Erythroblast (primary cell): ENCODE measurements at regions not wholly inside any gene's neighbourhood (a gene's known extent, or its start where the extent isn't known, plus 50 kb on each side); places are given as distances from the start of the nearest gene placed in this dataset.
A peak's percentile ranks its signal among the peaks of the same experiment; 100 is the strongest.

Source experiments
- DNase-seq, 2 experiments: peaks; one replicate each; lab custom pipeline; 2025; lab: John Stamatoyannopoulos, UW
- GATA1 ChIP-seq: IDR thresholded peaks from 2 replicates; pipeline ENCODE4 v1.6.1; 2011; ENCODE audit warnings: low read depth, mild to moderate bottlenecking, control low read depth, low read length, moderate library complexity
- POLR2A ChIP-seq: IDR thresholded peaks from 2 replicates; pipeline ENCODE4 v1.6.1; 2011; ENCODE audit warnings: mild to moderate bottlenecking, low read length

GRCh38 chr16:85491058-85491771, 121.9 kb upstream of the GSE1 start:
- no peak for TF ChIP-seq POLR2A
- no peak for TF ChIP-seq GATA1
- peak; percentile 65 to 82 for DNase-seq

- TF ChIP-seq GATA1, result no peak
- TF ChIP-seq POLR2A, result no peak
- DNase-seq, result no peak
Observed at GRCh38 chr16:85491798-85492294, 121.3 kb upstream of the GSE1 start.

- TF ChIP-seq GATA1 (no peak), POLR2A (no peak)
- DNase-seq, result no peak
Observed at GRCh38 chr16:85492295-85492864, 120.7 kb upstream of the GSE1 start.

GRCh38 chr16:85494315-85494714, 118.8 kb upstream of the GSE1 start:
- no peak for DNase-seq
- TF ChIP-seq POLR2A (no peak), GATA1 (no peak)

- TF ChIP-seq POLR2A, result no peak
- no peak for TF ChIP-seq GATA1
- no peak for DNase-seq
Observed at GRCh38 chr16:85495259-85495658, 117.9 kb upstream of the GSE1 start.

- DNase-seq, result no peak
- no peak for TF ChIP-seq GATA1
- TF ChIP-seq POLR2A, result no peak
Observed at GRCh38 chr16:85495823-85496538, 117.1 kb upstream of the GSE1 start.

- TF ChIP-seq GATA1 (no peak), POLR2A (no peak)
- no peak for DNase-seq
Observed at GRCh38 chr16:85497622-85498314, 115.4 kb upstream of the GSE1 start.

GRCh38 chr16:85498607-85499006, 114.5 kb upstream of the GSE1 start:
- DNase-seq, result no peak
- TF ChIP-seq POLR2A (no peak), GATA1 (no peak)

- DNase-seq, result no peak
- TF ChIP-seq POLR2A, result no peak
- TF ChIP-seq GATA1, result no peak
Observed at GRCh38 chr16:85500220-85500619, 112.9 kb upstream of the GSE1 start.

- TF ChIP-seq POLR2A, result no peak
- DNase-seq, result no peak
Observed at GRCh38 chr16:85501900-85502299, 111.2 kb upstream of the GSE1 start.

GRCh38 chr16:85502357-85502756, 110.8 kb upstream of the GSE1 start:
- TF ChIP-seq POLR2A (no peak), GATA1 (no peak)
- no peak for DNase-seq

- DNase-seq, result no peak
- TF ChIP-seq GATA1, result no peak
- no peak for TF ChIP-seq POLR2A
Observed at GRCh38 chr16:85503679-85504231, 109.4 kb upstream of the GSE1 start.

- TF ChIP-seq GATA1 (no peak), POLR2A (no peak)
- DNase-seq, result no peak
Observed at GRCh38 chr16:85504242-85504641, 108.9 kb upstream of the GSE1 start.
